HG03159 (cell line): ENCODE measurements at regions not wholly inside any gene's neighbourhood (a gene's known extent, or its start where the extent isn't known, plus 50 kb on each side); places are given as distances from the start of the nearest gene placed in this dataset.
"Not testable (repeated sequence)": the region's sequence is repeated elsewhere in the genome, so short reads cannot be mapped to it uniquely, and the experiment has no call there.

Source experiments
- ATAC-seq: cut with Tn5 transposase; IDR thresholded peaks from one replicate; pipeline ENCODE4 v1.9.1; 2021; ENCODE audit warnings: mild to moderate bottlenecking, moderate library complexity; ENCODE audit not compliant: unreplicated experiment

GRCh38 chr3:72032441-72033135, 247.6 kb upstream of the PROK2 start:
- no peak for ATAC-seq

GRCh38 chr3:72031581-72031980, 246.6 kb upstream of the PROK2 start:
- no peak for ATAC-seq

- not testable (repeated sequence) for ATAC-seq
Measured at GRCh38 chr3:72030296-72030695, 245.3 kb upstream of the PROK2 start.

- not testable (repeated sequence) for ATAC-seq
Measured at GRCh38 chr3:72028726-72029125, 243.8 kb upstream of the PROK2 start.

- ATAC-seq, result not testable (repeated sequence)
Measured at GRCh38 chr3:72028307-72028706, 243.4 kb upstream of the PROK2 start.

- not testable (repeated sequence) for ATAC-seq
Measured at GRCh38 chr3:72027728-72028127, 242.8 kb upstream of the PROK2 start.

GRCh38 chr3:72022027-72022426, 237.1 kb upstream of the PROK2 start:
- ATAC-seq, result no peak

GRCh38 chr3:72021531-72021930, 236.6 kb upstream of the PROK2 start:
- no peak for ATAC-seq

GRCh38 chr3:72018343-72018984, 233.5 kb upstream of the PROK2 start:
- no peak for ATAC-seq

- ATAC-seq, result no peak
Measured at GRCh38 chr3:72017935-72018334, 233.0 kb upstream of the PROK2 start.

- ATAC-seq, result no peak
Measured at GRCh38 chr3:72017311-72017710, 232.4 kb upstream of the PROK2 start.

- no peak for ATAC-seq
Measured at GRCh38 chr3:72015463-72015862, 230.5 kb upstream of the PROK2 start.

- no peak for ATAC-seq
Measured at GRCh38 chr3:72013084-72013483, 228.1 kb upstream of the PROK2 start.

GRCh38 chr3:72012363-72012762, 227.4 kb upstream of the PROK2 start:
- no peak for ATAC-seq

GRCh38 chr3:72011485-72011884, 226.5 kb upstream of the PROK2 start:
- ATAC-seq, result no peak

GRCh38 chr3:72009851-72010443, 225.0 kb upstream of the PROK2 start:
- no peak for ATAC-seq

GRCh38 chr3:72008226-72008996, 223.5 kb upstream of the PROK2 start:
- no peak for ATAC-seq

GRCh38 chr3:72006631-72007556, 221.9 kb upstream of the PROK2 start:
- no peak for ATAC-seq

- no peak for ATAC-seq
Measured at GRCh38 chr3:72004749-72005292, 219.9 kb upstream of the PROK2 start.

GRCh38 chr3:72003936-72004335, 219.0 kb upstream of the PROK2 start:
- ATAC-seq, result no peak
